SK-N-SH (cell line): ENCODE measurements at regions not wholly inside any gene's neighbourhood (a gene's known extent, or its start where the extent isn't known, plus 50 kb on each side); places are given as distances from the start of the nearest gene placed in this dataset.

Source experiments
- CTCF ChIA-PET: fragments of 300-600, 350-600 bp; formaldehyde crosslinking; extraction: SDS; loops from one replicate; lab custom pipeline; 2021; lab: Yijun Ruan, JAX
- POLR2A ChIA-PET: fragments of 350-600 bp; sonication (Branson Sonifier 250); formaldehyde crosslinking; extraction: SDS; loops from one replicate; lab custom pipeline; 2020; ENCODE audit warnings: antibody characterized with exemption, inconsistent platforms; lab: Yijun Ruan, JAX
- DNase-seq: peaks from one replicate; pipeline ENCODE4 v3.0.0; 2012
- H2AFZ ChIP-seq: fragments of 200-600 bp; sonication (generic); 2 replicates; pipeline ENCODE4 v1.8.1; 2016; ENCODE audit warnings: antibody characterized with exemption, mild to moderate bottlenecking, low read depth
- H3F3A ChIP-seq: fragments of 200-600 bp; sonication (generic); replicated peaks from 2 replicates; pipeline ENCODE3; 2016; ENCODE audit warnings: antibody characterized with exemption, mild to moderate bottlenecking; ENCODE audit not compliant: insufficient read depth
- H3K27ac ChIP-seq, 2 experiments: fragments of 200-500 bp in 1 of 2; fragments of 200-600 bp in 1 of 2; sonication (Bioruptor generic) in 1 of 2; sonication (generic), shearing (Covaris generic) in 1 of 2; 2 replicates each; pipeline versions ENCODE4 v1.5.1 to v1.6.1; 2014 to 2016; ENCODE audit warnings: low read depth in 2 of 2, inconsistent platforms in 1 of 2, low read length in 1 of 2, mild to moderate bottlenecking in 1 of 2, mixed read lengths in 1 of 2
- H3K27me3 ChIP-seq: fragments of 200-600 bp; sonication (generic), shearing (Covaris generic); 2 replicates; pipeline ENCODE4 v1.6.1; 2016; ENCODE audit warnings: mixed run types; ENCODE audit not compliant: insufficient read depth
- H3K36me3 ChIP-seq, 2 experiments: fragments of 200-500 bp in 1 of 2; fragments of 200-600 bp in 1 of 2; sonication (Bioruptor generic) in 1 of 2; sonication (generic) in 1 of 2; replicated peaks in 1 of 2; 2 replicates each; pipeline versions ENCODE3 to v1.5.1; 2014 to 2016; ENCODE audit warnings: low read length in 1 of 2, mild to moderate bottlenecking in 1 of 2; ENCODE audit not compliant: insufficient read depth in 2 of 2, control insufficient read depth in 1 of 2
- H3K4me1 ChIP-seq, 2 experiments: fragments of 200-500 bp in 1 of 2; fragments of 200-600 bp in 1 of 2; sonication (Bioruptor generic) in 1 of 2; sonication (generic), shearing (Covaris generic) in 1 of 2; 2 replicates each; pipeline versions ENCODE4 v1.5.1 to v1.6.1; 2014 to 2016; ENCODE audit warnings: low read depth in 1 of 2, low read length in 1 of 2, mixed run types in 1 of 2; ENCODE audit not compliant: insufficient read depth in 2 of 2, control insufficient read depth in 1 of 2
- H3K4me2 ChIP-seq: fragments of 200-600 bp; sonication (generic), shearing (Covaris generic); 2 replicates; pipeline ENCODE4 v1.6.1; 2017; ENCODE audit warnings: mixed run types
- H3K4me3 ChIP-seq, 2 experiments: fragments of 200-500 bp in 1 of 2; fragments of 200-600 bp in 1 of 2; sonication (Bioruptor generic) in 1 of 2; sonication (generic), shearing (Covaris generic) in 1 of 2; 2 replicates each; pipeline versions ENCODE4 v1.5.1 to v1.8.1; 2014 to 2016; ENCODE audit warnings: low read depth in 2 of 2, inconsistent platforms in 1 of 2, low read length in 1 of 2, mild to moderate bottlenecking in 1 of 2, mixed read lengths in 1 of 2, moderate library complexity in 1 of 2
- H3K79me2 ChIP-seq: fragments of 200-600 bp; sonication (generic); 2 replicates; pipeline ENCODE4 v1.8.1; 2017; ENCODE audit warnings: mild to moderate bottlenecking; ENCODE audit not compliant: insufficient read depth
- H3K9ac ChIP-seq: fragments of 200-600 bp; sonication (generic); 2 replicates; pipeline ENCODE4 v1.6.1; 2017; ENCODE audit warnings: mixed run types
- H3K9me2 ChIP-seq: fragments of 200-600 bp; sonication (generic); 2 replicates; pipeline ENCODE4 v1.6.1; 2017; ENCODE audit warnings: mixed run types
- H3K9me3 ChIP-seq: fragments of 200-600 bp; sonication (generic); 2 replicates; pipeline ENCODE4 v1.6.1; 2017; ENCODE audit warnings: mixed run types, mild to moderate bottlenecking, moderate library complexity
- H4K20me1 ChIP-seq: fragments of 200-600 bp; sonication (generic); 2 replicates; pipeline ENCODE4 v1.6.1; 2017; ENCODE audit warnings: mild to moderate bottlenecking, mixed run types; ENCODE audit not compliant: insufficient read depth
- FOXM1 ChIP-seq: IDR thresholded peaks from 2 replicates; pipeline ENCODE4 v1.4.0; 2012; ENCODE audit warnings: low read depth, mild to moderate bottlenecking
- TAF1 ChIP-seq: IDR thresholded peaks from 2 replicates; pipeline ENCODE4 v1.6.1; 2012; ENCODE audit warnings: low read depth, mild to moderate bottlenecking, low read length, moderate library complexity, borderline replicate concordance
- WGBS: methylation state at CpG from one replicate; pipeline ENCODE4 v1.1.6; 2017; ENCODE audit warnings: low lambda C conversion rate; 5-methylcytosine and 5-hydroxymethylcytosine counted together
- TF ChIP-seq, protein P1 (sequence below): IDR thresholded peaks from 2 replicates; pipeline ENCODE4; 2012
- TF ChIP-seq, protein P2 (sequence below): IDR thresholded peaks from 2 replicates; pipeline ENCODE4 v1.4.0; 2012; ENCODE audit warnings: low read depth
- TF ChIP-seq, protein P3 (sequence below): fragments of 150-350 bp; IDR thresholded peaks from 2 replicates; pipeline ENCODE4 v1.6.1; 2016; ENCODE audit warnings: mild to moderate bottlenecking, low read depth, low read length

DNA sequence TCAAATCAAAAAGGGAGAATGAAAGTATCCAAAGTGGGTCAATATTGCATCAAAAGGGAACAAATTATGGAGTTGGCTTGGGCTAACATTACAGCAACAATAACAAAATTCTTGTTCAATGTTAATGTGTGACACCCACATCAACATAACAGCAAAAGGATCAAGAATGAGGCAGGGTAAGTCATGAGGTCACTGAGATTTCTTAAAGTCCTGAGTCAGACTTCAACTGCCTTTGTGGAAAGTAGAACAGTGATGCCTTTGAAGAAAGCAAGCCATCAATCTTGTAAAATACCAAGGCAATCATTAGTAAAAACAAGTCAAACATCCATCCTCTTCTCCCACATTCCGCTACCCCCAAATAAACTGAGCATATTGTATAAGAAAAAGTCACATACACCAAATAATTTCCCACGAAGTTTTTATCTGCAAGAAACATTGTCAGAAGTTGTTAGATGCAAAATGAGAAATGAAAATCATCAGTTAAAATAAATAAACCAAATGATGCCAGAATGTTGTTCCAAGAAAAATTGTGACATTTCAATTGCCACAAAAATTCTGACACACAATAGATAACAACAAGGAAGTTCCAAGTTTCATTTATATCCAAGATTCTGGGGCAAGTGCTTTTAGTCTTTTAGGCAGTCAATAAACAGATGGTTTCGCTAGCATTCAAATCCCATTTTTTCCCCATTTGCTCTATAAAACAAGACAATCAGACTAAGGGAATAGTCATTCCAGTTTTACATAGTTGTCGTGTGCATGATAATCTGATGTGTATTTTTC, 216.1 kb upstream of the SETBP1 start:
- CTCF ChIA-PET = no interaction called here
- H3K4me2 ChIP-seq = no peak overlapping the region

DNA sequence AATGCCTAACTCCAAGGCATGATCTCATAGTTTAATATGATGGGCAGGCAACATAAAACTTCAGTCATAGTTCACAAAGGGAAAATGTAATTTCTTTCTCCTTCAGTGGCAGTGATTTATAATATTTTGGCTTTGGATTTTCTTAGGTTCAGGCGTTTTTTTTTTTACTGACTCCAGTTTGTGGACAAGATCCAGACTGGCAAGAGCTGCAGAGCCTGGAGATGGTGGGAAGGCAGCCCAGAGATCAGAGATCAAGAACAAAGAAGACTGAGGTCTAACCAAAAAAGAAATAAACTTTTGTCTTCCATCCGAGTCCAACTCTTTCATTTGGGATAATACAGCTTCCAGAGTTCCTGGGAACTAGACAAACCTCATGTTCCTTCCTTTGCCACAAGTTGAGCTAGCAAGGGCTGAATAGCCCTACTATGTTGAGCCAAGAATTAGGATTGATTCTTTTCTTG, 215.3 kb upstream of the SETBP1 start:
- no peaks in the 10 kb centered on the region for H3K27me3 ChIP-seq
- H3K9ac ChIP-seq = no peak overlapping the region
- no peaks in the 10 kb centered on the region for H3K9me2 ChIP-seq
- no peak overlapping the region for H3K4me3 ChIP-seq
- ChIA-PET POLR2A (no interaction called here), CTCF (no interaction called here)
- DNase-seq = no peak
- no peaks in the 10 kb centered on the region for H3F3A ChIP-seq
- H3K4me2 ChIP-seq = no peak overlapping the region
- no peak overlapping the region for H2AFZ ChIP-seq
- no peak for TF ChIP-seq FOXM1
- TF ChIP-seq, protein P1, sequence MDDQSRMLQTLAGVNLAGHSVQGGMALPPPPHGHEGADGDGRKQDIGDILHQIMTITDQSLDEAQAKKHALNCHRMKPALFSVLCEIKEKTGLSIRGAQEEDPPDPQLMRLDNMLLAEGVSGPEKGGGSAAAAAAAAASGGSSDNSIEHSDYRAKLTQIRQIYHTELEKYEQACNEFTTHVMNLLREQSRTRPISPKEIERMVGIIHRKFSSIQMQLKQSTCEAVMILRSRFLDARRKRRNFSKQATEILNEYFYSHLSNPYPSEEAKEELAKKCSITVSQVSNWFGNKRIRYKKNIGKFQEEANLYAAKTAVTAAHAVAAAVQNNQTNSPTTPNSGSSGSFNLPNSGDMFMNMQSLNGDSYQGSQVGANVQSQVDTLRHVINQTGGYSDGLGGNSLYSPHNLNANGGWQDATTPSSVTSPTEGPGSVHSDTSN = peak; percentile 45
- TF ChIP-seq, protein P2, sequence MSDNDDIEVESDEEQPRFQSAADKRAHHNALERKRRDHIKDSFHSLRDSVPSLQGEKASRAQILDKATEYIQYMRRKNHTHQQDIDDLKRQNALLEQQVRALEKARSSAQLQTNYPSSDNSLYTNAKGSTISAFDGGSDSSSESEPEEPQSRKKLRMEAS = no peak
- TF ChIP-seq, all 33 proteins: peak for 1
- Histone ChIP-seq H3K4me1 (no peaks in the 10 kb centered on the region; a peak in 1 of 4 replicates), H3K9me3 (no peaks in the 10 kb centered on the region), H3K79me2 (no peaks in the 10 kb centered on the region), H3K36me3 (no peaks in the 10 kb centered on the region), H3K27ac (no peak overlapping the region), H4K20me1 (no peaks in the 10 kb centered on the region)
- 38% methylated on average over 2 of the region's 2 CpGs for WGBS

More for the DNA sequence above, 216.1 kb upstream of the SETBP1 start:
- no peak overlapping the region for H2AFZ ChIP-seq
- H3K4me1 ChIP-seq = no peaks in the 10 kb centered on the region; a peak in 1 of 4 replicates
- POLR2A ChIA-PET = no interaction called here
- H3K9me2 ChIP-seq = no peaks in the 10 kb centered on the region
- DNase-seq = no peak
- no peaks in the 10 kb centered on the region for H4K20me1 ChIP-seq
- H3K27ac ChIP-seq = peak overlapping the region in 1 of 2 experiments; percentile 6; a peak in 1 of 4 replicates
- no peak overlapping the region for H3K9ac ChIP-seq
- H3K9me3 ChIP-seq = no peaks in the 10 kb centered on the region
- no peaks in the 10 kb centered on the region for H3K79me2 ChIP-seq
- no peaks in the 10 kb centered on the region for H3K36me3 ChIP-seq
- H3K27me3 ChIP-seq = no peaks in the 10 kb centered on the region
- H3K4me3 ChIP-seq = no peak overlapping the region
- 74% methylated on average over 4 of the region's 4 CpGs for WGBS
- H3F3A ChIP-seq = no peaks in the 10 kb centered on the region
- TF ChIP-seq, protein P1 = 0 out of 2 replicates have a peak, but pooled peaks have one; percentile 20
- TF ChIP-seq TAF1 = no peak
- TF ChIP-seq, all 33 proteins: peak for 1

DNA sequence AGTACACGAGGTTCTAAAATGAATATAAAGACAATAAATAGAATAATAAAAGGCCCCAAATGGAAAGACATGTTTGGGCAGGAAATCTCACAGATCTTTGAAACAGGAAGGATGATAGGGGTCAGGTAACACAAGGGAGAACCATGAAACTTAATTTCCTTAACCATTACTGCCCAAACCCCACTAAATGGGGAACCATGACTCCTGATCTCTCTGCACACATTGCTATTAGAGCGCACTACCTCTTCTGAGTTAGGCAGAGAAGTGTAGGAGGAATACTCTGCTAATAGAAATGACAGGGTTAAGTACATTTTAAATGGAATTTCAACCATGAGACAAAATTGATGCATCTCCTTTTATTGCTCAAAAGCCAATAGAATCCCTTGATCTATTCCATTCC, 213.7 kb upstream of the SETBP1 start:
- H3K4me1 ChIP-seq = no peaks in the 10 kb centered on the region; a peak in 1 of 4 replicates
- no peaks in the 10 kb centered on the region for H3K9me3 ChIP-seq
- CTCF ChIA-PET = no interaction called here
- H3K27me3 ChIP-seq = no peaks in the 10 kb centered on the region
- no peak overlapping the region for H2AFZ ChIP-seq
- H3F3A ChIP-seq = no peaks in the 10 kb centered on the region
- H4K20me1 ChIP-seq = no peaks in the 10 kb centered on the region
- no peak overlapping the region for H3K9ac ChIP-seq
- no peak overlapping the region for H3K4me3 ChIP-seq
- H3K27ac ChIP-seq = no peak overlapping the region
- no peaks in the 10 kb centered on the region for H3K9me2 ChIP-seq
- no peak for DNase-seq
- POLR2A ChIA-PET = no interaction called here
- no peaks in the 10 kb centered on the region for H3K36me3 ChIP-seq
- TF ChIP-seq, protein P3, sequence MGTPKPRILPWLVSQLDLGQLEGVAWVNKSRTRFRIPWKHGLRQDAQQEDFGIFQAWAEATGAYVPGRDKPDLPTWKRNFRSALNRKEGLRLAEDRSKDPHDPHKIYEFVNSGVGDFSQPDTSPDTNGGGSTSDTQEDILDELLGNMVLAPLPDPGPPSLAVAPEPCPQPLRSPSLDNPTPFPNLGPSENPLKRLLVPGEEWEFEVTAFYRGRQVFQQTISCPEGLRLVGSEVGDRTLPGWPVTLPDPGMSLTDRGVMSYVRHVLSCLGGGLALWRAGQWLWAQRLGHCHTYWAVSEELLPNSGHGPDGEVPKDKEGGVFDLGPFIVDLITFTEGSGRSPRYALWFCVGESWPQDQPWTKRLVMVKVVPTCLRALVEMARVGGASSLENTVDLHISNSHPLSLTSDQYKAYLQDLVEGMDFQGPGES = no peak
- TF ChIP-seq FOXM1 = no peak
- H3K79me2 ChIP-seq = no peaks in the 10 kb centered on the region
- no peak overlapping the region for H3K4me2 ChIP-seq
- WGBS = 56% methylated on average over 2 of the region's 2 CpGs
